MCF 10A (cell line): ENCODE measurements at regions not wholly inside any gene's neighbourhood (a gene's known extent, or its start where the extent isn't known, plus 50 kb on each side); places are given as distances from the start of the nearest gene placed in this dataset.
A peak's percentile ranks its signal among the peaks of the same experiment; 100 is the strongest.
"Not testable (repeated sequence)": the region's sequence is repeated elsewhere in the genome, so short reads cannot be mapped to it uniquely, and the experiment has no call there.

Experiments used
- BruUV-seq: library from RNA; stranded (reverse); fragments of 400-500 nt; replicated peaks from 2 replicates; lab custom pipeline; 2021; lab: Mats Ljungman, UMichigan
- CTCF ChIA-PET: fragments of 300-600 bp; sonication (Branson Sonifier 250); formaldehyde crosslinking; extraction: SDS; loops from one replicate; lab custom pipeline; 2021; ENCODE audit warnings: antibody characterized with exemption, inconsistent platforms; lab: Yijun Ruan, JAX
- POLR2A ChIA-PET: fragments of 300-600, 350-650 bp; sonication (Branson Sonifier 250); formaldehyde crosslinking; extraction: SDS; loops from one replicate; lab custom pipeline; 2020; ENCODE audit warnings: antibody characterized with exemption, inconsistent platforms; lab: Yijun Ruan, JAX
- DNase-seq: peaks from one replicate; pipeline ENCODE4 v3.0.0-alpha.2; 2018; ENCODE audit not compliant: unreplicated experiment
- H3K27ac Mint-ChIP-seq: one replicate; pipeline ENCODE4 v1.8.0; 2022; ENCODE audit warnings: mild to moderate bottlenecking, low read depth, mixed read lengths; ENCODE audit not compliant: unreplicated experiment
- H3K27me3 Mint-ChIP-seq: one replicate; pipeline ENCODE4 v1.8.0; 2022; ENCODE audit warnings: mixed read lengths; ENCODE audit not compliant: insufficient read depth, unreplicated experiment
- H3K36me3 Mint-ChIP-seq: one replicate; pipeline ENCODE4 v1.8.0; 2022; ENCODE audit warnings: mild to moderate bottlenecking, moderate library complexity, mixed read lengths; ENCODE audit not compliant: insufficient read depth, unreplicated experiment
- H3K4me1 Mint-ChIP-seq: one replicate; pipeline ENCODE4 v1.8.0; 2022; ENCODE audit warnings: mixed read lengths; ENCODE audit not compliant: insufficient read depth, unreplicated experiment
- H3K4me3 Mint-ChIP-seq: one replicate; pipeline ENCODE4 v1.8.0; 2022; ENCODE audit warnings: mild to moderate bottlenecking, moderate library complexity, mixed read lengths; ENCODE audit not compliant: unreplicated experiment
- H3K9me3 Mint-ChIP-seq: one replicate; pipeline ENCODE4 v1.8.0; 2022; ENCODE audit warnings: mixed read lengths; ENCODE audit not compliant: unreplicated experiment
- CTCF ChIP-seq: fragments of 200-600 bp; IDR thresholded peaks from one replicate; pipeline ENCODE4 v1.8.0; 2022; ENCODE audit warnings: antibody characterized with exemption, mild to moderate bottlenecking; ENCODE audit not compliant: unreplicated experiment
- intact Hi-C: fragments of 100-400 bp; cut with micrococcal nuclease; formaldehyde crosslinking; loops from 2 replicates; pipeline ENCODE4 v1.14.1; 2022

DNA sequence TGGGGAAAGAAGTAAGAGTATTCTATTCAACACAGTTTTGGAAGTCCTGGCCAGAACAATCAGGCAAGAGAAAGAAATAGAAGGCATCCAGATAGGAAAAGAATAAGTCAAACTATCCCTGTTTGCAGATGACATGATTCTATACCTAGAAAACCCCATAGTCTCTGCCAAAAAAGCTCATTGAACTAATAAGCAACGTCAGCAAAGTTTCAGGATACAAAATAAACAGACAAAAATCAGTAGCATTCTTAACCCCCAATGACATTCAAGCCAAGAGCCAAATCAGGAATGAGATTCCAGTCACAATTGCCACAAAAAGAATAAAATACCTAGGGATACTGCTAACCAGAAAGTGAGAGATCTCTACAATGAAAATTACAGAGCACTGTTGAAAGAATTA is 99.4 kb upstream of the MITF start:
- no peak for TF ChIP-seq CTCF
- no TSS peak for BruUV-seq
- H3K36me3 Mint-ChIP-seq: no peaks in the 10 kb centered on the region
- H3K4me3 Mint-ChIP-seq: no peak overlapping the region
- no peaks in the 10 kb centered on the region for H3K4me1 Mint-ChIP-seq
- POLR2A ChIA-PET: interaction anchor here (0.7 kb wide), 1 partner anchor 90 kb away, joined by 3 read pairs; no protein-coding TSS in a partner anchor
- no peaks in the 10 kb centered on the region for H3K9me3 Mint-ChIP-seq
- no peak overlapping the region for H3K27ac Mint-ChIP-seq
- H3K27me3 Mint-ChIP-seq: peaks cover 5% of the 10 kb centered on the region
- CTCF ChIA-PET: interaction anchor here (1.0 kb wide), 1 partner anchor 179 kb away, joined by 4 read pairs; no protein-coding TSS in a partner anchor
- intact Hi-C loops: no loop called here
- no peak for DNase-seq

DNA sequence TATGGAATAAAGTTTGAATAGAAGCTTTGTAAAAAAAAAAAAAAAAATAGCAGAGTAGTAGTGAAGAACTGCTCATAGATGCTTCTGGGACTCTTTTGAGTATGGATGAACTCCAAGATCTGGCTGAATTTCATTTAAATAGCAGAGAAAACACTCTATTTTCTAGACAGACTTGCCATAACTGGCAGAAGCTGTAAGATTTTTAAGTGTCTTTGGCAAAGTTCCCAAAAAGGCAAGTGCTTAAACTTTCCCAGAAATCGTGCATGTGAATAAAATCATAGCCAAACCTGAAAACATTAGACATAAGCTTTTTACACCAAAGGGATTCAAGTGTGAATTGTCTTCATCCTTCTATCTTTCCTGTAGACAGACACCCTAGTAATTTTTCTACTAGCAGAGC is 110.3 kb upstream of the MITF start:
- H3K27ac Mint-ChIP-seq: no peak overlapping the region
- ChIA-PET POLR2A (no interaction called here), CTCF (interaction anchor here (0.6 kb wide), 1 partner anchor 1507 kb away, joined by 3 read pairs; no protein-coding TSS in a partner anchor)
- no TSS peak for BruUV-seq
- H3K4me3 Mint-ChIP-seq: no peak overlapping the region
- H3K36me3 Mint-ChIP-seq: no peaks in the 10 kb centered on the region
- H3K9me3 Mint-ChIP-seq: peaks cover 28% of the 10 kb centered on the region
- intact Hi-C loops: no loop called here
- H3K27me3 Mint-ChIP-seq: peaks cover 2% of the 10 kb centered on the region
- H3K4me1 Mint-ChIP-seq: no peaks in the 10 kb centered on the region
- DNase-seq: peak; percentile 13
- no peak for TF ChIP-seq CTCF

DNA sequence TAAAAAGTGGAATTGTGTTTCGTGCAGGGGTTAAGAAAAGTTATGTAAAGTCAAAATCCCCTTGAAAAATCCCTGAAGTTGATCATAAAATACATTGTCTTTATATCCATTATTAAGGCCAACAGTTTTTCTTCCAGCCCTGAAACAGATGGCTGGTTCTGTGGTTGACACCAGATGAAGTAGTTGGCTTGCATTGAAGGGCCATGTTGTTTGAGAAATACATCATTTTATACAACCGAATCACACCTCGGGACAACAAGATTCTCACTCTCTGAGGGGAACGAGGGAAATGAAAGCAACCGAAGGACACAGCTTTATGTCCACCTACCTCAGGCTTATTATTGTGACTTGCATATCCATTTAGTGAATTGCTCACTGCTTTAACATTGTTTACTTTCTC is 126.0 kb upstream of the MITF start:
- H3K4me3 Mint-ChIP-seq: no peak overlapping the region
- H3K9me3 Mint-ChIP-seq: peaks cover 7% of the 10 kb centered on the region
- ChIA-PET CTCF (interaction anchor here (1.1 kb wide), 1 partner anchor 50 kb away, joined by 6 read pairs; no protein-coding TSS in a partner anchor), POLR2A (no interaction called here)
- intact Hi-C loops: no loop called here
- DNase-seq: no peak
- TF ChIP-seq CTCF: no peak
- H3K36me3 Mint-ChIP-seq: no peaks in the 10 kb centered on the region
- no peaks in the 10 kb centered on the region for H3K27me3 Mint-ChIP-seq
- BruUV-seq: no TSS peak
- no peaks in the 10 kb centered on the region for H3K4me1 Mint-ChIP-seq
- H3K27ac Mint-ChIP-seq: no peak overlapping the region

DNA sequence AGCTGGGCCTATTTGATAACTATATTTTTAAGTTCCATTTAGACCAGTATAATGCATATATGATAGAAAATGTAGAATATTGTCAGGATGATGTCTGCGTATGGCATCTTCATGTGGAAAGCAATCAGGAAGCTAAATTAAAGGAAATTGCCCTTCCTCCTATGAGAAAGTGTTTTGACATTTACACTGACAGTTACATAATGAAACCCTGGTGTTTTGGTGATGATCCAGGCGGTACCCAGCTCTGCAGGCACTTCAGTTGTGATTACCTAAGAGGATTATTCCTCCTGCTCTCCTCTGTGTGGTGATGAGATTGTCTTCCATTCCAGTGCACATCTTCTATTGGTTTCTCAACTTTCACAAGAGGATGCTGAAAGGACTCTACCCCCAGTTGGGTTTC is 126.5 kb upstream of the MITF start:
- no TSS peak for BruUV-seq
- no peaks in the 10 kb centered on the region for H3K36me3 Mint-ChIP-seq
- ChIA-PET POLR2A (no interaction called here), CTCF (no interaction called here)
- no peaks in the 10 kb centered on the region for H3K4me1 Mint-ChIP-seq
- intact Hi-C loops: no loop called here
- no peaks in the 10 kb centered on the region for H3K27me3 Mint-ChIP-seq
- H3K4me3 Mint-ChIP-seq: no peak overlapping the region
- no peak for DNase-seq
- no peak overlapping the region for H3K27ac Mint-ChIP-seq
- TF ChIP-seq CTCF: no peak
- H3K9me3 Mint-ChIP-seq: peaks cover 7% of the 10 kb centered on the region

- H3K36me3 Mint-ChIP-seq, H3K4me1 Mint-ChIP-seq, BruUV-seq, H3K4me3 Mint-ChIP-seq, CTCF ChIA-PET, H3K27me3 Mint-ChIP-seq, H3K27ac Mint-ChIP-seq, DNase-seq, intact Hi-C loops, POLR2A ChIA-PET, H3K9me3 Mint-ChIP-seq: not testable (repeated sequence)
Measured at GRCh38 chr3:69609566-69609965, 129.7 kb upstream of the MITF start.
